ENCODE measurements at regions not wholly inside any gene's neighbourhood (a gene's known extent, or its start where the extent isn't known, plus 50 kb on each side); places are given as distances from the start of the nearest gene placed in this dataset.

DNA sequence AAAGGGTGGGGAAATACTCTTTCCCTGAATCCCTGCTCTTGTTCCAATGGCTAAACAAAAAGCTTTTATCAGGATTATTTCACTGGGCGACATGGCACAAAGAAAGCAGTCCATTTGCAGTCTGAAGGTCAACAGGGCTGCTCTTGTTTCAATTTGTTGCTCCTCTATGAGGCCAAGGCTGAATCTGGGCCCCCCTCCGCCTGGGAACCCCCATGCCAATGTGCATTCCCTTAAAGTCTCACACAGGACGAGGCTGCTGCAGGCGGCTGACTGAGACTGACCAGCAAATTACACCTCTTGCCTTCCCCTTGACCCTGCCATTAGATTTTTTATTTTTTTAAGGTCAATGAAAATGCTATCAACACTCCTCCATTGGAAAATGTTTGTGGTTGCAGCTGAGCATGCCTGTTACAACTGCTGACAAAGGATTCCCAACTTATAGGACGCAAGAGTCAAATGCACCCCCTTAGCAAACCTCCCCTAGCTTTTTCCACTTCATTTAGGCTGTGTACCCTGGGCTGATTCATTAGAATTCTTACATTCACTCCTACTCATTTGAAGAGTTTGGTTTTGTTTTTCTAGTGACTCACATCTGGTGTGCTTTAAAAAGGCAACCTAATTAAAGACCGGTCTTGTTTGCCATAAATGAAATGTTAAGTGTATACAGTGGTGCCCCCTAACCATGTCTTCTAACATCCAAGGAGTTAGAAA, 60.8 kb upstream of the ARHGEF3 start:
- Mint-ChIP-seq H3K4me1 (peaks cover 33 to 39% of the 10 kb centered on the region in 2 donors), H3K9me3 (peaks cover 0 to 3% of the 10 kb centered on the region in 2 donors), H3K4me3 (no peak overlapping the region), H3K36me3 (no peaks in the 10 kb centered on the region), H3K27ac (no peak overlapping the region), H3K27me3 (ENCODE audit: low read depth in 2 of 2) (no peaks in the 10 kb centered on the region)
- no peaks in the 10 kb centered on the region for H3K36me3 ChIP-seq (ENCODE audit: control insufficient read depth, insufficient read depth, low read length)
- H3K9me3 ChIP-seq (ENCODE audit: control insufficient read depth, insufficient read depth, low read length), result no peaks in the 10 kb centered on the region
- no peak overlapping the region for H3K27ac ChIP-seq (ENCODE audit: low read length)
- 83% methylated on average over 5 of the region's 6 CpGs for WGBS (ENCODE audit: insufficient coverage)
- DNase-seq (no peak), ATAC-seq (no peak)
- TF ChIP-seq, protein P1, sequence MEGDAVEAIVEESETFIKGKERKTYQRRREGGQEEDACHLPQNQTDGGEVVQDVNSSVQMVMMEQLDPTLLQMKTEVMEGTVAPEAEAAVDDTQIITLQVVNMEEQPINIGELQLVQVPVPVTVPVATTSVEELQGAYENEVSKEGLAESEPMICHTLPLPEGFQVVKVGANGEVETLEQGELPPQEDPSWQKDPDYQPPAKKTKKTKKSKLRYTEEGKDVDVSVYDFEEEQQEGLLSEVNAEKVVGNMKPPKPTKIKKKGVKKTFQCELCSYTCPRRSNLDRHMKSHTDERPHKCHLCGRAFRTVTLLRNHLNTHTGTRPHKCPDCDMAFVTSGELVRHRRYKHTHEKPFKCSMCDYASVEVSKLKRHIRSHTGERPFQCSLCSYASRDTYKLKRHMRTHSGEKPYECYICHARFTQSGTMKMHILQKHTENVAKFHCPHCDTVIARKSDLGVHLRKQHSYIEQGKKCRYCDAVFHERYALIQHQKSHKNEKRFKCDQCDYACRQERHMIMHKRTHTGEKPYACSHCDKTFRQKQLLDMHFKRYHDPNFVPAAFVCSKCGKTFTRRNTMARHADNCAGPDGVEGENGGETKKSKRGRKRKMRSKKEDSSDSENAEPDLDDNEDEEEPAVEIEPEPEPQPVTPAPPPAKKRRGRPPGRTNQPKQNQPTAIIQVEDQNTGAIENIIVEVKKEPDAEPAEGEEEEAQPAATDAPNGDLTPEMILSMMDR (IDR thresholded peaks at IDR 0.05), result no peak
- no peaks in the 10 kb centered on the region for H3K27me3 ChIP-seq (ENCODE audit: control insufficient read depth, insufficient read depth, low read length)
- H3K4me1 ChIP-seq (ENCODE audit: control insufficient read depth, insufficient read depth, low read length), result peaks cover 21% of the 10 kb centered on the region
- no peak overlapping the region for H3K4me3 ChIP-seq (ENCODE audit: low read length)
- intact Hi-C loops (cut with micrococcal nuclease), result no loop called here

DNA sequence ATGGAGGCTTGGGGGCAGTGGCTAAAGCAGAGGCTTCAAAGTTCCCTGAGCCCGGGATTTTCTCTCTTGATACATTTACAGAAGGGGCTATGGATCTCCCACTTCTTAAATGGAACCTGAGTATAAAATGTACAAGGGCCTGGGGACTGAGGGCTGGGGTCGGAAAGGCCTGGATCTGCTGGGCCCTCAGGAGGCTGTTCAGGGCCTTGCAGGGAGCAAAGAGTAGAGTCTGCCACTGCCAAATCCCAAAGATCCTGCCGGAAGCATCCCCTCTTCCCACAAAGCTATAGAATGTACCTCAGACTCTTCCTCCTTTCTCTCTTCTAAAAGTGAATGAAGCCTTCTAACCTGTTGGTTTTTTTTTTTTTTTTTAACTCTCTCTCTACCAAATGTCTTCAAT, 59.8 kb upstream of the ARHGEF3 start:
- H3K9me3 Mint-ChIP-seq, result peaks cover 0 to 3% of the 10 kb centered on the region in 2 donors
- no peak for ATAC-seq
- H3K27ac Mint-ChIP-seq, result peak overlapping the region; percentile 83 to 87
- no peaks in the 10 kb centered on the region for H3K9me3 ChIP-seq (ENCODE audit: control insufficient read depth, insufficient read depth, low read length)
- H3K36me3 Mint-ChIP-seq, result no peaks in the 10 kb centered on the region
- H3K4me1 Mint-ChIP-seq, result peaks cover 33 to 39% of the 10 kb centered on the region in 2 donors
- intact Hi-C loops (cut with micrococcal nuclease), result no loop called here
- no peaks in the 10 kb centered on the region for H3K27me3 ChIP-seq (ENCODE audit: control insufficient read depth, insufficient read depth, low read length)
- peaks cover 21% of the 10 kb centered on the region for H3K4me1 ChIP-seq (ENCODE audit: control insufficient read depth, insufficient read depth, low read length)
- H3K27me3 Mint-ChIP-seq (ENCODE audit: low read depth in 2 of 2), result no peaks in the 10 kb centered on the region
- DNase-seq, result no peak
- WGBS (ENCODE audit: insufficient coverage), result 98% methylated on average over 3 of the region's 3 CpGs
- H3K27ac ChIP-seq (ENCODE audit: low read length), result no peak overlapping the region
- no peaks in the 10 kb centered on the region for H3K36me3 ChIP-seq (ENCODE audit: control insufficient read depth, insufficient read depth, low read length)
- TF ChIP-seq, protein P1 (IDR thresholded peaks at IDR 0.05), result no peak
- no peak overlapping the region for H3K4me3 Mint-ChIP-seq
- H3K4me3 ChIP-seq (ENCODE audit: low read length), result no peak overlapping the region

GRCh38 chr3:56860939-56861338, 59.2 kb upstream of the ARHGEF3 start:
- H3K9me3 ChIP-seq (ENCODE audit: control insufficient read depth, insufficient read depth, low read length), result no peaks in the 10 kb centered on the region
- Mint-ChIP-seq H3K36me3 (no peaks in the 10 kb centered on the region), H3K9me3 (peaks cover 0 to 3% of the 10 kb centered on the region in 2 donors), H3K27me3 (ENCODE audit: low read depth in 2 of 2) (no peaks in the 10 kb centered on the region), H3K4me3 (peak overlapping the region; percentile 62), H3K4me1 (peaks cover 35 to 40% of the 10 kb centered on the region in 2 donors), H3K27ac (peak overlapping the region; percentile 83 to 87)
- H3K27ac ChIP-seq (ENCODE audit: low read length), result no peak overlapping the region
- H3K27me3 ChIP-seq (ENCODE audit: control insufficient read depth, insufficient read depth, low read length), result no peaks in the 10 kb centered on the region
- no peaks in the 10 kb centered on the region for H3K36me3 ChIP-seq (ENCODE audit: control insufficient read depth, insufficient read depth, low read length)
- TF ChIP-seq, protein P1 (IDR thresholded peaks at IDR 0.05), result no peak
- ATAC-seq (peak; percentile 40 to 68 (median 59)), DNase-seq (peak in 1 of 2 donors; percentile 17)
- peaks cover 21% of the 10 kb centered on the region for H3K4me1 ChIP-seq (ENCODE audit: control insufficient read depth, insufficient read depth, low read length)
- intact Hi-C loops (cut with micrococcal nuclease), result no loop called here
- WGBS (ENCODE audit: insufficient coverage), result 57% methylated on average over 3 of the region's 3 CpGs
- no peak overlapping the region for H3K4me3 ChIP-seq (ENCODE audit: low read length)

DNA sequence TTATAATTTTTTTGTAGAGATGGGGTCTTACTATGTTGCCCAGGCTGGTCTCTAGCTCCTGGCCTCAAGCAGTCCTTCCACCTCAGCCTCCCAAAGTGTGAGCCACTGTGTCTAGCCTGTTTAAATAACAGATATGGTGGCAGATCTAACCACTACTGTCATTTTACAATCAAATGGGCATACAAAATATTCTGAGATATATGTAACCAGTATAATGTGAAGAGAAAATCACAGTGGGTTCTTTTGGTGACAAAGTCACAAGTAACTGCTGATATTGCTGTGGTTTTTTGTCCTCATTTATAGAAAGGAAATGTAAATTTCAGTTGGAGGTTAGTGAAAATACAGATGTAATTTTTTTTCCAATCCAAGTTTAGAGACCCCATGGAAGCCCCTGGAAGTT, 58.6 kb upstream of the ARHGEF3 start:
- Histone ChIP-seq H3K4me3 (ENCODE audit: low read length) (no peak overlapping the region), H3K4me1 (ENCODE audit: control insufficient read depth, insufficient read depth, low read length) (peaks cover 21% of the 10 kb centered on the region), H3K9me3 (ENCODE audit: control insufficient read depth, insufficient read depth, low read length) (no peaks in the 10 kb centered on the region), H3K36me3 (ENCODE audit: control insufficient read depth, insufficient read depth, low read length) (no peaks in the 10 kb centered on the region), H3K27ac (ENCODE audit: low read length) (no peak overlapping the region), H3K27me3 (ENCODE audit: control insufficient read depth, insufficient read depth, low read length) (no peaks in the 10 kb centered on the region)
- TF ChIP-seq, protein P1 (IDR thresholded peaks at IDR 0.05), result no peak
- Mint-ChIP-seq H3K9me3 (peaks cover 0 to 3% of the 10 kb centered on the region in 2 donors), H3K27me3 (ENCODE audit: low read depth in 2 of 2) (no peaks in the 10 kb centered on the region), H3K27ac (peak overlapping the region; percentile 83 to 87), H3K36me3 (no peaks in the 10 kb centered on the region), H3K4me3 (peak overlapping the region; percentile 62), H3K4me1 (peaks cover 40 to 45% of the 10 kb centered on the region in 2 donors)
- DNase-seq, result no peak
- intact Hi-C loops (cut with micrococcal nuclease), result no loop called here
- peak in 2 of 3 donors; percentile 38 to 60 for ATAC-seq

Data from natural killer cell (primary cell).